Upper lobe of left lung (tissue), 6 donors: ENCODE measurements at regions not wholly inside any gene's neighbourhood (a gene's known extent, or its start where the extent isn't known, plus 50 kb on each side); places are given as distances from the start of the nearest gene placed in this dataset.

Source experiments
- ATAC-seq, 2 donors: fragments of 200-7000 bp; cut with Tn5 transposase; one replicate each; pipeline ENCODE4 v1.9.1; 2022; ENCODE audit warnings: mild to moderate bottlenecking in 2 of 2, moderate library complexity in 2 of 2; ENCODE audit not compliant: low FRiP score in 2 of 2
- DNase-seq, 2 donors: peaks; one replicate each; pipeline ENCODE4 v3.0.0-alpha.2; 2019 to 2020
- H3K27ac ChIP-seq, 4 donors: fragments of 200-600 bp; sonication (generic); one replicate each; pipeline ENCODE4 v1.5.1; 2016 to 2019
- H3K27me3 ChIP-seq, 4 donors: fragments of 200-600 bp; sonication (generic); one replicate each; pipeline ENCODE4 v1.5.1; 2017 to 2019
- H3K36me3 ChIP-seq, 4 donors: fragments of 200-600 bp; sonication (generic); one replicate each; pipeline ENCODE4 v1.5.1; 2016 to 2019
- H3K4me1 ChIP-seq, 4 donors: fragments of 200-600 bp; sonication (generic); one replicate each; pipeline ENCODE4 v1.5.1; 2018 to 2019
- H3K4me3 ChIP-seq, 4 donors: fragments of 200-600 bp; sonication (generic); one replicate each; pipeline ENCODE4 v1.5.1; 2017 to 2019; ENCODE audit warnings: mild to moderate bottlenecking in 2 of 4, moderate library complexity in 1 of 4
- H3K9me3 ChIP-seq, 4 donors: fragments of 200-600 bp; sonication (generic); one replicate each; pipeline ENCODE4 v1.5.1; 2018 to 2019
- EP300 ChIP-seq, 4 donors: sonication (generic); formaldehyde crosslinking; IDR thresholded peaks; one replicate each; pipeline ENCODE4 v1.5.1; 2017; ENCODE audit warnings: antibody characterized with exemption in 4 of 4, control low read depth in 2 of 4
- POLR2A ChIP-seq, 4 donors: fragments of 450-650 bp; IDR thresholded peaks; one replicate each; pipeline ENCODE4 v1.5.1; 2016 to 2017; ENCODE audit warnings: antibody characterized with exemption in 4 of 4, mild to moderate bottlenecking in 2 of 4
- POLR2AphosphoS5 ChIP-seq, 2 donors: sonication (generic); formaldehyde crosslinking; IDR thresholded peaks; one replicate each; pipeline ENCODE4 v1.5.1; 2017; ENCODE audit warnings: antibody characterized with exemption in 2 of 2
- WGBS, 2 donors: methylation state at CpG; one replicate each; pipeline ENCODE4 v1.1.5; 2017 to 2018; 5-methylcytosine and 5-hydroxymethylcytosine counted together
- TF ChIP-seq, protein P1 (sequence below), 6 experiments: fragments of 450-650 bp in 4 of 6; fragments of 200-600 bp in 2 of 6; sonication (generic) in 2 of 6; IDR thresholded peaks; one replicate each; pipeline ENCODE4 v1.5.1; 2016 to 2019; ENCODE audit warnings: antibody characterized with exemption in 6 of 6
- donor health status: DM: no; HTN: no; CAD: no; lungs with moderate emphysema.
- donor health status: DM: no; HTN: yes; CAD: no; lungs with severe emphysema.

DNA sequence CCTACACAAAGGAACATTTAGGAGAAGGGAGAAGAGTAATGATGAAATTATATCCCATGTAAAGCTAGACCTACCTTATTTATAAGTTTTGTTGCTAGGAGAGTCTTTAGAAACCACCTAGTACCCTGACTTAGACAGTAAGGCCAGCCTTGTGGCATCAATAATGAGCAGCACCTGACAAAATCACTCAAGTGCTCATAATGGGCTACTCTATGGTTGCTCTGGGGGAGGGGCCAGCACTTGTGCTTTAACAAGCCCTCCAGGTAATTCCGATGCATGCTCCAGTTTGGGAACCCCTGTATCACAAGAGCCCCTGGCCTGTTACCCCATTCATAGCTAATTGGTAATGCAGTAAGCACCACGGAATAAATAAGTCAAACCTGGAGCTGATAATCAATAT, 102.9 kb upstream of the ALK start:
- Histone ChIP-seq H3K27ac (no peak overlapping the region), H3K4me1 (no peaks in the 10 kb centered on the region), H3K27me3 (no peaks in the 10 kb centered on the region), H3K9me3 (no peaks in the 10 kb centered on the region), H3K4me3 (no peak overlapping the region), H3K36me3 (no peaks in the 10 kb centered on the region)
- 83% methylated on average over 2 of the region's 2 CpGs for WGBS, 2 donors
- TF ChIP-seq POLR2AphosphoS5 (IDR thresholded peaks at IDR 0.05) = no peak
- TF ChIP-seq POLR2A (IDR thresholded peaks at IDR 0.05) = no peak
- no peak for TF ChIP-seq EP300 (IDR thresholded peaks at IDR 0.05)
- TF ChIP-seq, protein P1, sequence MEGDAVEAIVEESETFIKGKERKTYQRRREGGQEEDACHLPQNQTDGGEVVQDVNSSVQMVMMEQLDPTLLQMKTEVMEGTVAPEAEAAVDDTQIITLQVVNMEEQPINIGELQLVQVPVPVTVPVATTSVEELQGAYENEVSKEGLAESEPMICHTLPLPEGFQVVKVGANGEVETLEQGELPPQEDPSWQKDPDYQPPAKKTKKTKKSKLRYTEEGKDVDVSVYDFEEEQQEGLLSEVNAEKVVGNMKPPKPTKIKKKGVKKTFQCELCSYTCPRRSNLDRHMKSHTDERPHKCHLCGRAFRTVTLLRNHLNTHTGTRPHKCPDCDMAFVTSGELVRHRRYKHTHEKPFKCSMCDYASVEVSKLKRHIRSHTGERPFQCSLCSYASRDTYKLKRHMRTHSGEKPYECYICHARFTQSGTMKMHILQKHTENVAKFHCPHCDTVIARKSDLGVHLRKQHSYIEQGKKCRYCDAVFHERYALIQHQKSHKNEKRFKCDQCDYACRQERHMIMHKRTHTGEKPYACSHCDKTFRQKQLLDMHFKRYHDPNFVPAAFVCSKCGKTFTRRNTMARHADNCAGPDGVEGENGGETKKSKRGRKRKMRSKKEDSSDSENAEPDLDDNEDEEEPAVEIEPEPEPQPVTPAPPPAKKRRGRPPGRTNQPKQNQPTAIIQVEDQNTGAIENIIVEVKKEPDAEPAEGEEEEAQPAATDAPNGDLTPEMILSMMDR (IDR thresholded peaks at IDR 0.05) = no peak
- no peak for DNase-seq
- ATAC-seq = no peak

DNA sequence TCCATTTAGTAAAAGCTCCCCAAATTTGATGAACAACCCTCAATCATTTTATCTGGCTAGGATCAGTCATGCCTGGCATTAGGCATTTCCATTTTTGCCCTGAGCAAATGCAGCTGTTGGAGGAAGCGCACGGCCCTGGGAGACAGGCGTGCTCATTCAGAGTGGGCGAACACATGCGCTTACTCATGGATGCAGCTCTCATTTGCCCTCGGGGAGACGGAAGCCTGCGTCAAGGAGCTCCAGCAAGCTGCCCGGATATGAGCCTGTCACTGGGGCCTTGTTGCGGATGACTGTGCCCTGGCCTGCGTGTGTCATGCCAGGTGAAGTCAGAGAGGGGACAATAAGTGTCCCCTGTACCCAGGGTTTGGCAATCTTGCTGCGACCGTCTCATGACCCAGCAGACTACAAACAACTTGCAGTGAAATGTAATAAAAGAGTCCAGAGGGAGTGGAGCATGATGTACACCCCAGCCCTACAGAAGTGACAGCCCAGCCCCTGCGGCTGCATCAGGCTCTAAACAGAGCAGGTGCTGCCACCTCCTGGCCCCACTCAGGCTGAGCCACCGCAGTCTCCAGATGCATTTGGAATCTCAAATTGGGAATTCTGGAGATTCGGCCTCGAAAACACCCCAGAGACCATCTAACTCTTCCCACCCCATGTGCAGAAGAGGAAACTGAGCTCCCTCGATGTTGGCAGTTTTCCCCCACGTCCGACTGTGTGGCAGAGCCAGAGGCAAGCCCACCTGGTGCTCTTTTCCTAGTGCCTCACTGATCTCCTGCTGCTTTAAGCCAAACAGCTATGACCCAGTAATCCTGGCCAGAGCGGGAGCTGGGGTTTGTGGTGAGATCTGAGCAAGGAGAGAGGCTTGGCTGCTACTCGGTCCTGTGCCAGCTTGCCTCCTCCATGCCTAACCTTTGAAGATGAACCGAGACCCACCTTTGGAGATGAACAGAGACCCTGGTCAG, 105.0 kb upstream of the ALK start:
- no peaks in the 10 kb centered on the region for H3K36me3 ChIP-seq
- TF ChIP-seq POLR2AphosphoS5 (IDR thresholded peaks at IDR 0.05) = no peak
- TF ChIP-seq, protein P1 (IDR thresholded peaks at IDR 0.05) = peak in 4 of 6 experiments; percentile 21 to 43 (median 31)
- no peak overlapping the region for H3K4me3 ChIP-seq
- DNase-seq (peak in 1 of 2 donors; percentile 38), ATAC-seq (peak; percentile 39 to 55)
- H3K9me3 ChIP-seq = no peaks in the 10 kb centered on the region
- H3K4me1 ChIP-seq = peaks cover 0 to 4% (median 0%) of the 10 kb centered on the region in 4 donors
- no peak overlapping the region for H3K27ac ChIP-seq
- WGBS, 2 donors = 52 to 56% methylated on average over 15 to 23 of the region's 23 CpGs
- no peaks in the 10 kb centered on the region for H3K27me3 ChIP-seq

DNA sequence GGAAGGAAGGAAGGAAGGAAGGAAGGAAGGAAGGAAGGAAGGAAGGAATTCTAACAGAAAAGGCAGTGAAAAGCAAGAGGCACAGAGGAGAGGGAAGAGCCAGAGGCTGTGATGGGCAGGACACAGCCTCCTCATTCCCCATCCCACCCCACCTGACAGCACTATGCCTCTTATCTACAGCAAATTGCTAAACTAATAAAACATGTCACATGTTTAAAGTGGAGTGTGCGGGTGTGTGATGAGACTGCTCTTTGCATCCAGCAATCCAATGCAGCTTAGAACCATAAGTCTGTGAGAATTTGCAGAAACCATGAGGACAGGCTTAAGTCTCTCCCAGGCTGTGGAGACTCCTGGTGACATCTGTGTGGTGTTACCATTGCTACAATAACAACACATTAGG, 108.4 kb upstream of the ALK start:
- TF ChIP-seq EP300 (IDR thresholded peaks at IDR 0.05) = no peak
- TF ChIP-seq, protein P1 (IDR thresholded peaks at IDR 0.05) = no peak
- no peak for TF ChIP-seq POLR2A (IDR thresholded peaks at IDR 0.05)
- no peak for TF ChIP-seq POLR2AphosphoS5 (IDR thresholded peaks at IDR 0.05)
- no peaks in the 10 kb centered on the region for H3K9me3 ChIP-seq
- H3K36me3 ChIP-seq = no peaks in the 10 kb centered on the region
- peaks cover 0 to 4% (median 0%) of the 10 kb centered on the region in 4 donors for H3K4me1 ChIP-seq
- H3K27me3 ChIP-seq = no peaks in the 10 kb centered on the region
- 56 to 77% methylated on average over 1 of the region's 1 CpG for WGBS, 2 donors
- ATAC-seq (no peak), DNase-seq (no peak)
- no peak overlapping the region for H3K27ac ChIP-seq
- no peak overlapping the region for H3K4me3 ChIP-seq

DNA sequence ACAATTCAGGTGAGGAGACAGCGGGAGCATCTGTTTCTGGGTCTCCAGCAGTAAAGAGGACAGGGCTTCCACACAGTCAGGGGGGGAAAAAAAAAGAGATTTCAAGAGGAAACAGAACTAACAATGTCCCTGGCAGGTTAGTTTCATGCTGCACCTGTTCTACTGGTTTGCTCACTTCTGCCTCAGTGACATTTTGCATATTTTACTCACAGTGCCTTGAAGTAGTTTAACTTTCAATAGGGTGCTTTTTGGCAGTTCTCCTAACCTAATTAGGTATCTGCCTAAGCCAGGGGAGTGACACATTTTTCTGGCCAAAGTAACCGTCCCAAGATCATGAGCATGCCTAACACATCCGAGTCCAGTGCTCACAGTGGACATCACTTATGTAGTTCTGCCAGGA, 109.0 kb upstream of the ALK start:
- TF ChIP-seq POLR2AphosphoS5 (IDR thresholded peaks at IDR 0.05) = no peak
- TF ChIP-seq, protein P1 (IDR thresholded peaks at IDR 0.05) = no peak
- TF ChIP-seq EP300 (IDR thresholded peaks at IDR 0.05) = no peak
- no peak for TF ChIP-seq POLR2A (IDR thresholded peaks at IDR 0.05)
- no peaks in the 10 kb centered on the region for H3K9me3 ChIP-seq
- H3K36me3 ChIP-seq = no peaks in the 10 kb centered on the region
- DNase-seq = no peak
- H3K4me1 ChIP-seq = peaks cover 0 to 4% (median 0%) of the 10 kb centered on the region in 4 donors
- no peak for ATAC-seq
- H3K27me3 ChIP-seq = no peaks in the 10 kb centered on the region
- 43 to 62% methylated on average over 3 of the region's 3 CpGs for WGBS, 2 donors
- H3K4me3 ChIP-seq = no peak overlapping the region
- H3K27ac ChIP-seq = no peak overlapping the region
